ENCODE measurements at regions not wholly inside any gene's neighbourhood (a gene's known extent, or its start where the extent isn't known, plus 50 kb on each side); places are given as distances from the start of the nearest gene placed in this dataset.
A peak's percentile ranks its signal among the peaks of the same experiment; 100 is the strongest.
"Not testable (repeated sequence)": the region's sequence is repeated elsewhere in the genome, so short reads cannot be mapped to it uniquely, and the experiment has no call there.

DNA sequence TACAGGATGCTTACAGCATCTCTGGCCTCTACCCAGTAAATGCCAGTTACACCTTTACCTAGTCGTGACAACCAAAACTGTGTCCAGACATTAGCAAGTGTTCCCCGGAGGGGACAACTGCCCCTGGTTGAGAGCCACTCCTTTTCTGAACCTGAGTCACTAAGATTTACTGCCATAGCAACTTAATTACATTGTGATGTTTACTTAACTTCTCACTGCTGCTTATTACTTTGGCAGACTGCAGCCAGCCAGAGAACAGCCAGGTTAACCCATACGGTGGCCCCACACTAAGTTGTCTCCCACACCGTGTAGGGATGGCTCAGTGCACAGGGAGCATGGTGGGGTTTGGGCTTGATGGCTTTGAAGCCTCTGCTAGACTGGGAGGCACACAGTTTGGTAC is 204.7 kb upstream of the SULF2 start:
- no peaks in the 10 kb centered on the region for H3K9me3 Mint-ChIP-seq
- ATAC-seq (no peak), DNase-seq (no peak)
- H3K27me3 Mint-ChIP-seq (ENCODE audit: low read depth): peaks cover 9% of the 10 kb centered on the region
- H3K4me3 Mint-ChIP-seq: no peak overlapping the region
- H3K4me1 Mint-ChIP-seq (ENCODE audit: low read depth): no peaks in the 10 kb centered on the region
- no peaks in the 10 kb centered on the region for H3K36me3 Mint-ChIP-seq (ENCODE audit: insufficient read depth)

DNA sequence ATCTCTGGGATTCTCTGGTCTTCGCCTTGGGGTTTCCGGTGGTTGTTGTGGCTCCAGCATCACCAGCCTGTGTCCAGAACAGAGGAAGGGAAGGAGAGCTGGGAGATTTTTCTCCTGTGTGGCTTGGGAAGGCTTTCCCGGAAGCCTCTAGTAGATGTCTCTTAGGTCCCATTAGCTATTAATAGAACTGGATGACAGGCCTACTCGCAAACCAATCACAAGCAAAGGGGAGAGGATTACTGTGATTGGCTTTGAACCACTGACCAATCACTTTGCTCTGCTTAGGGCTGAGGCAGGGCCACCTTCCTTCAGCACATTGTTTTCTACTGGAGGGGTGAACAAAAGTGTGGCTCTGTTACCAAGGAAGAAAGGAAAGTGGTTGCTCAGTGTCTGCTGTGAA is 203.4 kb upstream of the SULF2 start:
- ATAC-seq: no peak
- Mint-ChIP-seq H3K4me3 (no peak overlapping the region), H3K4me1 (ENCODE audit: low read depth) (no peaks in the 10 kb centered on the region), H3K27me3 (ENCODE audit: low read depth) (peaks cover 9% of the 10 kb centered on the region), H3K36me3 (ENCODE audit: insufficient read depth) (no peaks in the 10 kb centered on the region), H3K9me3 (no peaks in the 10 kb centered on the region)
- no peak for DNase-seq

DNA sequence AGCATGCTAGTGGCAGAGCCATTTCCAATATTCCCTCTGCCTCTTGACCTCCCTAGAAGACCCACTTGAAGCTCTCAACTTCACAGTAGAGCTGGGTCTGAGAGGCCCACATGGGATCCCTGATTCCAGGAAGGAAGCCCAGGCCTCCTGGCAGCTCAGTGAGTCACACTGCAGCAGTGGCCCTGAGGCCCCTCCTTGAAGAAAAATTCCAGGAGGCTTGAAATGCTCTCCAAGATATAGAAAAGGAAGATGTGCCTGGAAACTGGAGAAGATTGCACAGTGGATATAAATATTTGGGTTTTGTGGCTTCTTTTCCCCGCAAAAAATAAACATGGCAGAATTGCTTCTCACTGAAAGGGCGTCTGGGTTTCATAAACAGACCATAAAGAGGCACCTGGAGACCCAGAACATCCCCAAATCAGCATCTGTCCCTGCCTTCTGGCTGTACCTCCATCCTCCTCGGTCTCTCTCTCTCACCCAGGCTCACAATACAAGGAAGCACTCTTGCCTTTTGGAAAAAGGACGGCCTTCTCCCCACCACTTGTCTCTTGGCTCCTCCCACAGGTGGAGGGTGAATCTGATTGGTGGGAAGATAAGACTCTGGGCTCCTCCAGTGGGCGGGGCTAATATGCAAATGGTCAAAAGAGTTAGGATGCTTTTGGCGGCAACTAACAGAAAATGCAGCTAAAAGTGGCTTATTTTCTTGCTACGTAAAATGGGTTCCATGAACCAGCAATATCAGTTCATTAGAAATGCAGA is 200.0 kb upstream of the SULF2 start:
- DNase-seq (no peak), ATAC-seq (no peak)
- Mint-ChIP-seq H3K4me3 (no peak overlapping the region), H3K27me3 (ENCODE audit: low read depth) (peaks cover 18% of the 10 kb centered on the region), H3K36me3 (ENCODE audit: insufficient read depth) (no peaks in the 10 kb centered on the region), H3K9me3 (no peaks in the 10 kb centered on the region), H3K4me1 (ENCODE audit: low read depth) (no peaks in the 10 kb centered on the region)

DNA sequence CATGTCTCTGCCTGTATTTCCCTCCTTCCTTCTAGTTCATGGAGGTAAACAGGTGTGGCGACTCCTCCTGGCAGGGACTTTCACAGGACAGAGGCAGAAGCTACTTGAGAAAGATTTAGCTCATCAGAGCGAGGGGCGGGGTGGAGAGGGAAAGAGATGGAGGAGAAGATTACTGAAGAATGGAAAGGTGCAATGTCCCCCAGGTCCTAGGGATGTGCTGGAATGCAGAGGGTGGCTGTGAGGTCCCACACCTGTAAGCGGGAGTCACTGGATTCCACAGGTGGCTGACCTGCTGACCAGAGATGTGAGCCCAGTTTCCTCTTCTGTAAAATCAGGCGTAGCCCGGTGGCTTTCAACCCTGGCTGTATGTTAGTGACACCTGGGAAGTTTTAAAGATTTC is 199.2 kb upstream of the SULF2 start:
- Mint-ChIP-seq H3K4me1 (ENCODE audit: low read depth) (no peaks in the 10 kb centered on the region), H3K27me3 (ENCODE audit: low read depth) (peaks cover 18% of the 10 kb centered on the region), H3K9me3 (no peaks in the 10 kb centered on the region), H3K36me3 (ENCODE audit: insufficient read depth) (no peaks in the 10 kb centered on the region), H3K4me3 (no peak overlapping the region)
- DNase-seq (no peak), ATAC-seq (no peak)

DNA sequence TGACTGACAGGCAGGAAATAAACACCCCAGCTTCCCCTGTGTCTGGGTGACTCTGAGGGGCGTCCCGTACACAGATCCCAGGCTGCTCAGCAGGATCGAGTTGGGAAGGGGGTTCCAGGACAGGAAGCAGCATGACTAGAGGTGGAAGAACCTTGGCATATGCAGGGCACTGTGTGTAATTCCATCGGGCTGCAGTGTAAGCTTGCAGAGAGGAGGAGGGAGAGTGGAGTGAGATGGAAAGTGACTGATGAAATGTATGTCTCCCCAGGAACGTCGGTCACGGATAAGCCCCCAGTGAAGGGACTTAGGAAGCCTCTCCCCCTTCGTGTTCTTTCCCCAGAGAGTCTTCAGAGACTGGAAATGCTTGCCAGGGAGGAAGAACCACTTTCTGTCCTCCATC is 198.4 kb upstream of the SULF2 start:
- H3K36me3 Mint-ChIP-seq (ENCODE audit: insufficient read depth); DNase-seq; H3K9me3 Mint-ChIP-seq; H3K4me3 Mint-ChIP-seq; ATAC-seq; H3K4me1 Mint-ChIP-seq (ENCODE audit: low read depth): not testable (repeated sequence)
- H3K27me3 Mint-ChIP-seq (ENCODE audit: low read depth): peaks cover 23% of the 10 kb centered on the region

DNA sequence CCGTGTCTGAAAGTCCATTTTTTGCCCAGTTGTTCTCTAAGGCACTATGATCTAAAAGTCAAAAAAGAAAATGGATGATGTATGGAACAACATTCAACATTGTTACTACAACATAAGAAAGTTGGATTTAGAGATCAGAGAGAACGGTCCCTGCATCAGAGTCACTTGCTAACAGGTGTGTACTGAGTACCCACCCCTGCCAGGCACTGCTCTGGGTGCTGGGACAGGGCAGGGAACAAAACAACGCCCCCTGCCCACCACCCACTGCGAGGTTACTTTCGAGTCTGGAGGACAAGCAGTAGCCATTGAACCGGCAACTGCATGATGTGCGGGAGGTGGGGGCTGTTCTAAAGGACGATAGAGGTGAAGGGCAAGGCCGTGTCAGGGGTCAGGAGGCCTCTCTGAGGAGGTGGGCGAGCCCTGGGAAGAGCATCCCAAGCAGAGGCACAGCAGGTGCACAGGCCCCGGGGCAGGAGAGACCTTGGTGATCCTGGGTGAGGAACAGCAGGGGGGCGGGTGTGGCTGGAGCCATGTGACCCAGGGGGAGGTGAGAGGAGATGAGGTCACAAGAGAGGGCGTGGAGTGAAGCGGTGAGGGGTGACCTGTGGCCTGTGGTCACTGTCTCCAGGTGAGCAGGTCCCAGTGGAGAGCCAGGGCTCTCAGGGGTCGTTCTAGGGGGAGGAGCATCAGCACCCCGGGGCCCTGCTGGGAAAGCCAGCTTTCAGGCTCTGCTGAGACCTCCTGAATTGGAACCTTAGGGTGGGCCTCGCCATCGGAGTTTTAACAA is 197.5 kb upstream of the SULF2 start:
- no peak for DNase-seq
- Mint-ChIP-seq H3K4me3 (no peak overlapping the region), H3K4me1 (ENCODE audit: low read depth) (peaks cover 4% of the 10 kb centered on the region), H3K36me3 (ENCODE audit: insufficient read depth) (no peaks in the 10 kb centered on the region), H3K27me3 (ENCODE audit: low read depth) (peaks cover 23% of the 10 kb centered on the region), H3K9me3 (no peaks in the 10 kb centered on the region)
- ATAC-seq: no peak

DNA sequence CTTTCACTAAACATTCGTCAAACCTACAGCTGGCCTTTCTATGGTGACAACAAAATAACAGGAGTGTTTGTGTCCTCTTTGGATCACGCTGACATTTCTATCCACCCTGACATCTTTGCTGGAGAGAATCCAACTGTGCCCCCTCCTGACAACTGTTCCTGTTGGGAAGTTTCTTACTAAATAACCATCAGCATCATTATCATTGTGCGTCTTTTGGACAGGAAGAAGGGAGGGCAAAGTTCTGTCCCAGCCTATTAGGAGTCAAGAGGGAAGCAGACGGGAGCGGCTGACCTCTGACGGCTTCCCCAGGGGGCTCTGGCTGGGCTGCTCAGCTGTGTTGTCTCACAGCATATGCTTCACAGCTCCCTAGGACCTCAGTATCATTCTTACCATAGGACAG is 195.9 kb upstream of the SULF2 start:
- no peaks in the 10 kb centered on the region for H3K9me3 Mint-ChIP-seq
- DNase-seq (no peak), ATAC-seq (no peak)
- H3K4me1 Mint-ChIP-seq (ENCODE audit: low read depth): peaks cover 9% of the 10 kb centered on the region
- no peaks in the 10 kb centered on the region for H3K36me3 Mint-ChIP-seq (ENCODE audit: insufficient read depth)
- H3K4me3 Mint-ChIP-seq: no peak overlapping the region
- peaks cover 31% of the 10 kb centered on the region for H3K27me3 Mint-ChIP-seq (ENCODE audit: low read depth)

DNA sequence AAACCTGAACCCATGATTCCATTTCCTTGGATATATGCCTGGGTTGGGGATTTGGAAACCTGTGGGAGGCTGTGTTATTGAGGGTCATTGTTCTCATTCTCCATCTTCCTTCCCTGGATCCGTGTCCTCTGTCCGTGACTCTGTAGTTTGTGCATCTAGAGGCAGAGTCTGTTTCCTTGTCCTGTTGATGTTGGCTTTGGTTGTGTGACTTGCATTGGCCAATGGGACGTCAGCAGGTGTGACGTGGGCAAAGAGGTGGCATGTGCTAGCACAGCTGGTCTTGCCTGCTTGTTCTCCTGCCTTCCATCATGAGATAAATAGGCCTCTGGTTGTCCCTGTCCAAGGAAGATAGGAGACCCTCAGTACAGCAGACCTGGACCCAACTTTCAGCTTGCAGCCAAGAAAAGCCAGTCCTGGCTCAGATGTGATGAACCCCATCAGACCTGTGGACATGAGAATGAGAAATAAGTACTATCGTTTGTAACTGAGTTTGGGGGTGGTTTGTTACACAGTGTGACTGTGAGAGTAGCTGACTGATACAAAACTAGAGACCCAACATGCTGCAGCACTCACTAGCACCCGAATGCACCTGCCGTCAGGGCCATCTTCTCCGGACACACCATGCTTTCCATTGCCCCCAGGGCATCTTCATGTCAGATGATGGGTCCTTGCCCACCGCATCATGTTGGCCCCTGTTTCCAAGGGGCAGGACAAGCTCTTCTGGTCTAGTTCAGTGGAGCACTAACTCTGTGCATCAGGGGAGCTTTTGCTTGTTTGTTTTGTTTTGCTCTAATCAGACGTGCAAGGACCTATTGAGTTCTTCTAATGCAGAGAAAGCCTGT is 195.3 kb upstream of the SULF2 start:
- Mint-ChIP-seq H3K9me3 (no peaks in the 10 kb centered on the region), H3K36me3 (ENCODE audit: insufficient read depth) (no peaks in the 10 kb centered on the region), H3K4me3 (no peak overlapping the region), H3K4me1 (ENCODE audit: low read depth) (peaks cover 9% of the 10 kb centered on the region), H3K27me3 (ENCODE audit: low read depth) (peaks cover 28% of the 10 kb centered on the region)
- no peak for DNase-seq
- ATAC-seq: no peak

DNA sequence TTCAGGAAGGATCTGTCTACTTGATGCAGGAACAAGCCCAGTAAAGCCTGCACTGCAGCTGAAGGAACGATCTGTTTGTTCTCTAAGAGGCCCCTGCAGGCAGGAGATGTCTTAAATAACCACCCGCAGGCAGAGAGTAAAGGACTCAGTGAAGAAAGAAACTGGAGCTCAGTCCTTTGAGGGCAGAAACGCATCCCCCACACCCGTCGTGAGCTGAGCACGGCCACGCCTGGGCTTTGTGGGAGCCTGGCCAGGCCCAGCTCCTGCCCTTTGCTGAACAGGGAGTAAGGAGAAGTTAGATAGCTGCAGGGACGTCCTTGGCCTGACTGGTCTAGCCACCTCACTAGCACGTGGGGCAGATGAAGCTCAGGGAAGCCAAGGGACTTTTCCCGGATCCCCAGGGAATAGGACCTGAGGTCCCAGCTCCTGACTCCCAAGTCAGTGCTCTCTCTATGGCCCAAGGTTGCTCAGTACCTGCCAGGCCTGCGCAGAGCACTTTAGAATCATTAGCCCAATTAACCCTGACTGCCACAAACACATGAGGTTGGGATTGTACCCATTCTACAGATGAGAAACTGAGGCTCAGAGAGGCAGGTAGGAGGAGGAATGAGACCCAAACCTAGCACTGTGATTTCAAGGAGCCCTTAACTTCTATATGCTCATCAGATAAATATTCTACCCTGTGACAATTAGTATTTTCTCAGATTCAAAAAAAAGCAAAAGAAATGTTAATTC is 194.2 kb upstream of the SULF2 start:
- H3K9me3 Mint-ChIP-seq; H3K4me3 Mint-ChIP-seq; ATAC-seq; H3K36me3 Mint-ChIP-seq (ENCODE audit: insufficient read depth); DNase-seq: not testable (repeated sequence)
- peaks cover 30% of the 10 kb centered on the region for H3K27me3 Mint-ChIP-seq (ENCODE audit: low read depth)
- peaks cover 11% of the 10 kb centered on the region for H3K4me1 Mint-ChIP-seq (ENCODE audit: low read depth)

DNA sequence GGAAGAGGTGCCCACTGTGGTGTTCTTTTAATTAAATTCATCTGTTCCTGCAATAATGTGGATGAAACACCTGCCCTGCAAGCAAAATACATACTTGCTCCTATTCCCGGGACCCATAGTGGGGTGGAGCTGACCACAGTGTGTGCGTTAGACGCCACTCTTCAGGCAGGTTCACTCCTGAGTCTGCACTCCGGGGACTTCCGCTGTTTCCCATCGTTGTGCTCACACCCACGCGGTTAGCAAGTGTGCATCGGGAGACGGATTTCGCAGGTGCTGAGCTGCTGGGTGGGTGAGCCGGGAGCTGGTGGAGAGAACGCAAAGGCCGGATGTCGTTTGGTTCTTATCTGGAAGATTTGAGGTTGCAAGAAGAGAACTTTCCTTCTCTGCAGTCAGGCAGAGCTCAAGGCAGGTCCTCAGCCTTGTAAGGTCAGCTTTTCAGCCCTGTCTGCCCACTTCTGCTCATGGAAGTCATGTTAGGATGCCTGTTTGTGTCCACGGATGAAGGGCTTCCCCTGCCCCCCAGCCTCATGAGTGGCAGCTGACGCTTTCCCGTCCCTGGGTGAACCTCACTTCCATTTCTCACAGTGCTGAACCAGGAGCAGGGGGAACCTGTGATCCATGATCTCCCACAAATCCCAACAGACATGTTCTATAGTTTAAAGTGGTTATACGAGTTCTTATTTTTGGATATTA is 193.3 kb upstream of the SULF2 start:
- Mint-ChIP-seq H3K27me3 (ENCODE audit: low read depth) (peaks cover 33% of the 10 kb centered on the region), H3K4me1 (ENCODE audit: low read depth) (peaks cover 11% of the 10 kb centered on the region)
- not testable (repeated sequence) for DNase-seq; H3K9me3 Mint-ChIP-seq; H3K4me3 Mint-ChIP-seq; ATAC-seq; H3K36me3 Mint-ChIP-seq (ENCODE audit: insufficient read depth)

DNA sequence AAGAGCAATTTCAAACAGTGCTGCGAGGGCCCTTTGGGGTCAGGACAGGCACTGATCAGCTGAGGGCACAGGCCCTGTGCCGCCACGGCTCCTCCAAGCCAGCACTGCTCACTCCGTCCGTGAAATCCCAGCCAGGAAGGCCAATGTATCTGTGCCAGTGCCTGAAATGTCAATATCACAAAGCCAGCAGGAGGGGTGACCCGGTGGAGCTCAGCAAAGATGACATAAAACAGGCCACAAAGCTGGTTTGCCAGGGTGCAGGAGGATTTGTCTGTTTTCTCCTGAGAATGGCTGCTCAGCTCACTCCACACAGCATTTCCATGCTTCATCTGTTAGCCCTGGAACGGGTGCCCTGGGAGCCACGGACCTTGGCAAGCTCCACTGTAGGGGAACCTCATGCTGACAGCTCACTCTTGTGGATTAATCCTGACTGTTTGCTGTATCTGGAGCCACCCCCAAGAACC is 192.5 kb upstream of the SULF2 start:
- DNase-seq; ATAC-seq; H3K36me3 Mint-ChIP-seq (ENCODE audit: insufficient read depth); H3K9me3 Mint-ChIP-seq: not testable (repeated sequence)
- Mint-ChIP-seq H3K4me3 (peak overlapping the region; percentile 25), H3K4me1 (ENCODE audit: low read depth) (peaks cover 11% of the 10 kb centered on the region), H3K27me3 (ENCODE audit: low read depth) (peaks cover 35% of the 10 kb centered on the region)

DNA sequence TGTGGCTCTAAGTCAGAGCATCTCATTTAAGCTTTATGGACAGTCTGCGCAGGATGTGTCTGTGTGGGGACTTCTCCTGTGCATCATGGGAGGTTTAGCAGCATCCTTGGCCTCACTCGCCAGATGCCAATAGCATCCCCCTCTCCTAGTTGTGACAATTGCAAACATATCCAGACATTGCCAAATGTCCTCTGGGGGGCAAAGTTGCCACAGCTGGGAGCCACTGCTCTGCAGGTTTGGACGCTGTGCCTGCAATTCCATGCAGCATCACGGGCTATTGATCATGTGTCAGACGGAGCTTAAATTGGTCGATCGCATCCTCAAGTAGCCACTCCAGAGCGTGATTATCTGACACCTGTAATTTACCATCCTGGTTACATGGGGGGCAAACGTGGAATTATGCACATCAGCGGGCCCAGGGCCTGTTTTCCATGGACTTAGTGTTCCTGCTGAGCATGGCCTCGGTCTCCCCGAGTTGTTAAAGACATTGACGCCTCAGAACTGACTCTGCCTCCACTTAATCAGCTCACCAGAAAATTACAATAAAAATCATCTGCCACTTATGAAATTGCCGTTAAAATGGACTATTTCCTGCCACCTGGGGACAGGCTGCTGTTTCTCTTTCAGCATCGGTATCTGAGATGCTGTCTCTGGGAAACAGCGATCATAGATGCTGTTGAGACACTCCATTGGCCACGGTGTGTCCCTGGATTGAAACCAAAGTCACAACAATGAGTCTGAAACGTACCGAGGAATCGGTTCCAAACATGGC is 191.9 kb upstream of the SULF2 start:
- not testable (repeated sequence) for H3K9me3 Mint-ChIP-seq; DNase-seq; ATAC-seq; H3K36me3 Mint-ChIP-seq (ENCODE audit: insufficient read depth)
- H3K4me3 Mint-ChIP-seq: peak overlapping the region; percentile 12
- peaks cover 11% of the 10 kb centered on the region for H3K4me1 Mint-ChIP-seq (ENCODE audit: low read depth)
- peaks cover 30% of the 10 kb centered on the region for H3K27me3 Mint-ChIP-seq (ENCODE audit: low read depth)
